Vagina (tissue), 2 donors: ENCODE measurements at regions not wholly inside any gene's neighbourhood (a gene's known extent, or its start where the extent isn't known, plus 50 kb on each side); places are given as distances from the start of the nearest gene placed in this dataset.

Source experiments
- CTCF ChIP-seq, 3 experiments: fragments of 450-650 bp in 2 of 3; fragments of 200-600 bp in 1 of 3; sonication (generic) in 1 of 3; IDR thresholded peaks; one replicate each; pipeline ENCODE4 v1.5.1; 2017 to 2019; ENCODE audit warnings: antibody characterized with exemption in 3 of 3, mild to moderate bottlenecking in 2 of 3, moderate library complexity in 2 of 3
- POLR2A ChIP-seq, 2 donors: fragments of 450-650 bp; IDR thresholded peaks; one replicate each; pipeline ENCODE4 v1.6.1; 2017; ENCODE audit warnings: antibody characterized with exemption in 2 of 2, mild to moderate bottlenecking in 2 of 2, moderate library complexity in 2 of 2

- TF ChIP-seq POLR2A (IDR thresholded peaks at IDR 0.05) = no peak
- TF ChIP-seq CTCF (IDR thresholded peaks at IDR 0.05) = no peak
Measured at GRCh38 chr5:125011014-125011413, 264.6 kb upstream of the ZNF608 start.
